H1 (cell line): ENCODE measurements at regions not wholly inside any gene's neighbourhood (a gene's known extent, or its start where the extent isn't known, plus 50 kb on each side); places are given as distances from the start of the nearest gene placed in this dataset.

Source experiments
- CHD1 ChIP-seq: IDR thresholded peaks from 2 replicates; pipeline ENCODE4 v1.6.1; 2012; ENCODE audit warnings: low read depth, low read length, improper control_type of control experiment
- CHD2 ChIP-seq: IDR thresholded peaks from 2 replicates; pipeline ENCODE4 v1.6.1; 2012; ENCODE audit warnings: low read length, improper control_type of control experiment
- CTCF ChIP-seq, 3 experiments: IDR thresholded peaks; 1 replicate in 2 of 3; 2 replicates in 1 of 3; pipeline versions ENCODE4 v1.5.1 to v1.6.1; 2011; ENCODE audit warnings: low read length in 3 of 3, mild to moderate bottlenecking in 3 of 3, inconsistent platforms in 2 of 3, low read depth in 1 of 3, moderate library complexity in 1 of 3; ENCODE audit not compliant: insufficient read depth in 1 of 3; ENCODE audit errors: control extremely low read depth in 1 of 3
- EP300 ChIP-seq, 2 experiments: IDR thresholded peaks; 1 replicate in 1 of 2; 2 replicates in 1 of 2; pipeline ENCODE4 v1.6.1; 2011 to 2012; ENCODE audit warnings: low read depth in 2 of 2, low read length in 2 of 2, mild to moderate bottlenecking in 2 of 2, borderline replicate concordance in 1 of 2, inconsistent platforms in 1 of 2, moderate library complexity in 1 of 2
- HDAC2 ChIP-seq, 2 experiments: fragments of 300-600 bp in 1 of 2; sonication (generic) in 1 of 2; IDR thresholded peaks; 2 replicates each; pipeline ENCODE4 v1.6.1; 2011 to 2012; ENCODE audit warnings: low read depth in 2 of 2, low read length in 2 of 2, mild to moderate bottlenecking in 2 of 2, moderate library complexity in 2 of 2, borderline replicate concordance in 1 of 2, inconsistent platforms in 1 of 2
- HDAC6 ChIP-seq: IDR thresholded peaks from one replicate; pipeline ENCODE4 v1.7.1; 2012; ENCODE audit warnings: low read depth, mild to moderate bottlenecking, inconsistent platforms, low read length, moderate library complexity
- KDM1A ChIP-seq: fragments of 200-600, 300-600 bp; sonication (generic); IDR thresholded peaks from 2 replicates; pipeline ENCODE4 v1.7.1; 2016; ENCODE audit warnings: mild to moderate bottlenecking, low read length, borderline replicate concordance
- POLR2A ChIP-seq, 2 experiments: IDR thresholded peaks; 1 replicate in 1 of 2; 2 replicates in 1 of 2; pipeline ENCODE4 v1.6.1; 2011; ENCODE audit warnings: low read depth in 2 of 2, low read length in 2 of 2, mild to moderate bottlenecking in 2 of 2; ENCODE audit errors: control extremely low read depth in 1 of 2
- POLR2AphosphoS5 ChIP-seq: IDR thresholded peaks from 2 replicates; pipeline ENCODE4 v1.6.1; 2011; ENCODE audit warnings: low read depth, low read length
- POU5F1 ChIP-seq: IDR thresholded peaks from 2 replicates; pipeline ENCODE4 v1.6.1; 2011; ENCODE audit warnings: low read depth, mild to moderate bottlenecking, low read length, moderate library complexity
- RBBP5 ChIP-seq: IDR thresholded peaks from 2 replicates; pipeline ENCODE4 v1.7.1; 2012; ENCODE audit warnings: low read depth, mild to moderate bottlenecking, inconsistent platforms, low read length, moderate library complexity, borderline replicate concordance
- SIN3A ChIP-seq, 2 experiments: IDR thresholded peaks in 1 of 2; conservative IDR thresholded peaks in 1 of 2; 2 replicates each; pipeline ENCODE4 v1.6.1; 2011 to 2012; ENCODE audit warnings: low read length in 2 of 2, improper control_type of control experiment in 1 of 2, low read depth in 1 of 2, mild to moderate bottlenecking in 1 of 2
- YY1 ChIP-seq: IDR thresholded peaks from 2 replicates; pipeline ENCODE4 v1.6.1; 2011; ENCODE audit warnings: low read depth, mild to moderate bottlenecking, low read length
- ZNF274 ChIP-seq: IDR thresholded peaks from 2 replicates; pipeline ENCODE4 v1.7.0; 2012; ENCODE audit warnings: low read length, borderline replicate concordance; ENCODE audit errors: extremely low read depth

GRCh38 chr9:86795047-86795442 is 152.3 kb downstream of the GAS1 start:
- TF ChIP-seq CHD1, result no peak
- TF ChIP-seq KDM1A, result no peak
- no peak for TF ChIP-seq SIN3A (conservative IDR thresholded peaks at IDR 0.05 in 1 of 2, IDR thresholded peaks at IDR 0.05 in 1 of 2; ENCODE audit: low read depth in 1 of 2, low read length in 2 of 2)
- TF ChIP-seq YY1, result no peak
- TF ChIP-seq POLR2A (IDR thresholded peaks at IDR 0.05; ENCODE audit: control extremely low read depth in 1 of 2, low read depth in 2 of 2, low read length in 2 of 2), result no peak
- no peak for TF ChIP-seq POLR2AphosphoS5
- TF ChIP-seq ZNF274, result no peak
- no peak for TF ChIP-seq HDAC6
- no peak for TF ChIP-seq CTCF (IDR thresholded peaks at IDR 0.05; ENCODE audit: control extremely low read depth in 1 of 3, insufficient read depth in 1 of 3, low read depth in 1 of 3, low read length in 3 of 3)
- TF ChIP-seq HDAC2 (IDR thresholded peaks at IDR 0.05; ENCODE audit: borderline replicate concordance in 1 of 2, low read depth in 2 of 2, low read length in 2 of 2), result no peak
- TF ChIP-seq RBBP5, result no peak
- no peak for TF ChIP-seq POU5F1
- TF ChIP-seq CHD2, result no peak
- no peak for TF ChIP-seq EP300 (IDR thresholded peaks at IDR 0.05; ENCODE audit: borderline replicate concordance in 1 of 2, low read depth in 2 of 2, low read length in 2 of 2)
